ENCODE measurements at regions not wholly inside any gene's neighbourhood (a gene's known extent, or its start where the extent isn't known, plus 50 kb on each side); places are given as distances from the start of the nearest gene placed in this dataset.
A peak's percentile ranks its signal among the peaks of the same experiment; 100 is the strongest.

DNA sequence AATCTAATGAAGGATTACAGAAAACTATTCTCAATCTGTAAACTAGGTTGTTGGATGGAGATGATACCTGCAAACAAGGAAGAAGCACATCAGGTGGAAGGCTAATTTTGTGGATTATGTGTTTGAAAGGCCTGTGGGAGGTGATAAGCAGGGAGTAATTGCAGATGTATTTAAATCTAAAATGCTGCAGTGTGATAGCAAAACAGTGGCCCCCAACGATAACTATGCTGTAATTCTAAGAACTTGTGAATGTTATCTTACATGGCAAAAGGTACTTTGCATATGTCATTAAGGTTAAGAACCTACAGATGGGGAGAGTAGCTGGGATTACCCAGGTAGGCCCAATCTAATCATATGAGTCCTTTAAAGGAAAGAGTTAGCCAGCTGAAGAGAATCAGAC, 164.5 kb upstream of the AHR start:
- DNase-seq (ENCODE audit: low read depth), result no peak

DNA sequence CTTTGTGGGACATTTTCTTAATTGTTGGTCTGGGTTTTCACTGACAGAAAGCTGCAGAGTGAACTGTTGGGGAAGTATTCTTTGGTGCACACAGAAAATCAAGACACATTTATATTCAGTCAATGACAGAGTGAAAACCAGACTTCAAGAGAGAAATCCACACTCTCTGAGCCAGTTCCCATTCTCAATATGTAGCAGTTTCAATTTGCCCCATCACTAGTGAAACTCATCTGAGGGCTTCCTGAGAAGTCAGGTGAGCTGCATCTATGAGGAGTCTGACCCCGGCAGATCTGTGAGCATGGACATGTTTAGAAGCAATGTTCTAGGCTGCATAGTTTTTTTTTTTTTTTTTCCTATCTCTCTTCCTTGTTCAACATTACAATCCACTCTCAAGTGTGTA, 163.7 kb upstream of the AHR start:
- TF ChIP-seq, protein P1, sequence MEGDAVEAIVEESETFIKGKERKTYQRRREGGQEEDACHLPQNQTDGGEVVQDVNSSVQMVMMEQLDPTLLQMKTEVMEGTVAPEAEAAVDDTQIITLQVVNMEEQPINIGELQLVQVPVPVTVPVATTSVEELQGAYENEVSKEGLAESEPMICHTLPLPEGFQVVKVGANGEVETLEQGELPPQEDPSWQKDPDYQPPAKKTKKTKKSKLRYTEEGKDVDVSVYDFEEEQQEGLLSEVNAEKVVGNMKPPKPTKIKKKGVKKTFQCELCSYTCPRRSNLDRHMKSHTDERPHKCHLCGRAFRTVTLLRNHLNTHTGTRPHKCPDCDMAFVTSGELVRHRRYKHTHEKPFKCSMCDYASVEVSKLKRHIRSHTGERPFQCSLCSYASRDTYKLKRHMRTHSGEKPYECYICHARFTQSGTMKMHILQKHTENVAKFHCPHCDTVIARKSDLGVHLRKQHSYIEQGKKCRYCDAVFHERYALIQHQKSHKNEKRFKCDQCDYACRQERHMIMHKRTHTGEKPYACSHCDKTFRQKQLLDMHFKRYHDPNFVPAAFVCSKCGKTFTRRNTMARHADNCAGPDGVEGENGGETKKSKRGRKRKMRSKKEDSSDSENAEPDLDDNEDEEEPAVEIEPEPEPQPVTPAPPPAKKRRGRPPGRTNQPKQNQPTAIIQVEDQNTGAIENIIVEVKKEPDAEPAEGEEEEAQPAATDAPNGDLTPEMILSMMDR (IDR thresholded peaks at IDR 0.05; ENCODE audit: insufficient read depth, low read length), result no peak
- DNase-seq (ENCODE audit: low read depth), result no peak
- H3K4me3 ChIP-seq (ENCODE audit: low read depth, low read length), result no peak overlapping the region

More for the DNA sequence above, 164.5 kb upstream of the AHR start:
- TF ChIP-seq, protein P1 (IDR thresholded peaks at IDR 0.05; ENCODE audit: insufficient read depth, low read length), result no peak
- H3K4me3 ChIP-seq (ENCODE audit: low read depth, low read length), result no peak overlapping the region

DNA sequence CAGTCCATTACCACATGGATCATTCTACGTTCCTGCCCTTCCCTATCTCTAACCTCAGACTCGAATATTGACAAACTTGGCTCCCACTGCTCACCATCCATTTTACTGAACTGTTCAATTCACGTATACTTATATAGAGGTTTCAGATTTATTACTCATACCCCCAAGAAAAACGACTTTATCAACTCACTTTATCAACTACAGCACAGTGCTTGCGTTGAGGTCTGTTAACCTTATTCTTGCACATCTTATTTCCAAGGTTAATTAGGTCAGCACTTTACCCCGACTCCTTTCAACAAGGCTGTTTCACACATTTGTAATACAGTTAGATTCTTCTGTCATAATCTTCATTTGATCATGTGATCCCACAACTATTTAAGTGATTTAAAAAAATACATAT, 162.3 kb upstream of the AHR start:
- H3K4me3 ChIP-seq (ENCODE audit: low read depth, low read length), result no peak overlapping the region
- TF ChIP-seq, protein P1 (IDR thresholded peaks at IDR 0.05; ENCODE audit: insufficient read depth, low read length), result no peak
- no peak for DNase-seq (ENCODE audit: low read depth)

DNA sequence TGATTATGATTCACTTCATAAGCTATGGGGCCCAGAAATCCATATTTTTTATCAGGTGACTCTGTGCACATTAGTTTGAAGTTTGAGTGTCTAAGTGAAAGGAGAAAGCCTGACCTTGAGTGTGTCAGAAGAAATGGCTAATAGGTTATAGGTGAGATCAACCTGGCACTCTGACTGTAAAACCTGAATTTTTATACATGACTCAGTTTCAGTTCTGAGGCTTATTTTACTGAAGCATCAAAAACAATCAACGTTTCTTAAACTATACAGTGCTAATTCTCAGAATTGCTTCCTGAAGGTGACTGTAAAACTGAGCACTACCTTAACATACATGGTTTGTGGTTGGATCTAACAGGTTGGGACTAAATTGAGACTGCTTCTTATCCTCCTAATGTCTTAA, 159.4 kb upstream of the AHR start:
- TF ChIP-seq, protein P1 (IDR thresholded peaks at IDR 0.05; ENCODE audit: insufficient read depth, low read length), result no peak
- H3K4me3 ChIP-seq (ENCODE audit: low read depth, low read length), result no peak overlapping the region
- DNase-seq (ENCODE audit: low read depth), result no peak

DNA sequence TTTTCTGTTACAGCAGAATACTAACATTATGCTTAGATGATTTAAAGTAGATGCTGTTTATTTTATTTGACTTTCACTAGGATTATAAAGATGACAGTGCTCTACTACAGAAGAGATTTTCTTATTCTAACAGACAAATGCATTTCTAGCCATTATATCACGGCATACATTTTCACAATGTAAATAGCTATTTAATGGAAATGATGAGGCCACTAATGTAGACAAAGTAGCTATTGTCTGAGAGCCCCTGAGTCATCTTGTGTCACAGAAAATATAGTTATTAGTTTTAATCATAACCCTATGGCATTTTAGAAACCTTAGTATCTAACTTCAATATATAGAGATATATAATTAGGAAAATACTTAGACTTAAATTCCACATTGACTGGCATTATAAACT, 158.0 kb upstream of the AHR start:
- no peak for DNase-seq (ENCODE audit: low read depth)
- TF ChIP-seq, protein P1 (IDR thresholded peaks at IDR 0.05; ENCODE audit: insufficient read depth, low read length), result no peak
- no peak overlapping the region for H3K4me3 ChIP-seq (ENCODE audit: low read depth, low read length)

DNA sequence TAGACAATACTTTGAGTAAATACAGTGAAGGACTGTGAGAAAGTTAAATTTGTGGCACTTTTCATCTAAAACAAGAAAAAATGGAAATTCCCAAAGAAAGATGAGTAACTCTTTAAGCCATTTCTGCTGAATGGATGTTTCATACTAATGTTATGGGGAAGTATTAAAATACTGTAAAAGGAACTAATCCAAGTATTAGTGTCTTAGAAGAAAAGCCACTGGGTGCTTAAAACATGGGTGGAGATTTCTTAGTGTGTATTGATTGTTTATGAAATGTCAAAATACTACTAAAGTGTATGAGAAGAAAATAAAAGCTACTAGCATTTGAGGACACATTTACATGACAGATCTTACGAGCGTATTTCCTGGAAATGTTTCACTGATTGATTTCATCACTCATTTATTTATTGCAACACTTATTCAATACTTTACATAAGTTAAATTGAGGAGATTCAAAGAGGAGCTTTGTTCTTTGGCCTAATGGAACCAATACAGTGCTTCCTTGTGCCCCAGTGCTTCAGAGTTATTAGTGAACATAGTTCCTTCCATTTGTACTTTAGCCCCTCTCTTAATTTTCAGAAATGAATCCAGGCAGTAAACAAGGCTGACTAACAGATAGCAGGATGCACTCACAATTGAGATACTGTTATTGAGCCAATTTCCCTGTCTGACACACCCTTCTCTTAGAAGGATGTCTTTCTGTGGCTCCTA, 155.5 kb upstream of the AHR start:
- TF ChIP-seq, protein P1 (IDR thresholded peaks at IDR 0.05; ENCODE audit: insufficient read depth, low read length), result no peak
- no peak overlapping the region for H3K4me3 ChIP-seq (ENCODE audit: low read depth, low read length)
- DNase-seq (ENCODE audit: low read depth), result peak; percentile 35

DNA sequence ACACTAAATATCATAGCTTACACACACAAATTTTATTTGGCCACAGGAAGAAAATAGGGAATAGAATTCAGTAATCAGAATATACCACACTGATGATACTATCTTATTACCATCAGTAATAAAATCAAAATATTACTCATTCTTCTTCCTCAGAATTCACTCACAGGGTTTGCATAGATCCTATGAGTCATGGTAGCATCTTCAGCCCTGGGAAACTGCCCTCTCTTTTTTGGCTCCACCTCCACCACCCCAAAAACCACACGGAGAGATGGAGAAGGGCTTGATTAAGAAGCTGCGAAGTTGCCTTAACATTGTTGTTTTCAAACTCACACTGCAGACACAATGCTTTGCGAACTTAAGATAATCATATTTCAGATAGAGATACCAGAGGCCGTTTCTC, 154.1 kb upstream of the AHR start:
- peak; percentile 13 for DNase-seq (ENCODE audit: low read depth)
- TF ChIP-seq, protein P1 (IDR thresholded peaks at IDR 0.05; ENCODE audit: insufficient read depth, low read length), result no peak
- no peak overlapping the region for H3K4me3 ChIP-seq (ENCODE audit: low read depth, low read length)
